Calu3 (cell line): ENCODE measurements at regions not wholly inside any gene's neighbourhood (a gene's known extent, or its start where the extent isn't known, plus 50 kb on each side); places are given as distances from the start of the nearest gene placed in this dataset.

Experiments
- BruUV-seq: library from RNA; stranded (reverse); fragments of 400-500 nt; replicated peaks from 2 replicates; lab custom pipeline; 2021; lab: Mats Ljungman, UMichigan
- CTCF ChIA-PET: fragments of 300-600 bp; sonication (Branson Sonifier 250); formaldehyde crosslinking; loops from one replicate; lab custom pipeline; 2022; ENCODE audit warnings: antibody characterized with exemption; lab: Charles Lee
- DNase-seq: peaks from one replicate; pipeline ENCODE4 v3.0.0; 2022
- H3K27ac Mint-ChIP-seq: one replicate; pipeline ENCODE4 v1.8.0; 2022; ENCODE audit warnings: mixed read lengths; ENCODE audit not compliant: unreplicated experiment
- H3K27me3 Mint-ChIP-seq: one replicate; pipeline ENCODE4 v1.8.0; 2022; ENCODE audit warnings: mixed read lengths; ENCODE audit not compliant: unreplicated experiment
- H3K36me3 Mint-ChIP-seq: one replicate; pipeline ENCODE4 v1.8.0; 2022; ENCODE audit warnings: mild to moderate bottlenecking, moderate library complexity, mixed read lengths; ENCODE audit not compliant: insufficient read depth, unreplicated experiment
- H3K4me1 Mint-ChIP-seq: one replicate; pipeline ENCODE4 v1.8.0; 2022; ENCODE audit warnings: mild to moderate bottlenecking, low read depth, mixed read lengths; ENCODE audit not compliant: unreplicated experiment
- H3K4me3 Mint-ChIP-seq: one replicate; pipeline ENCODE4 v1.8.0; 2022; ENCODE audit warnings: mild to moderate bottlenecking, low read depth, moderate library complexity, mixed read lengths; ENCODE audit not compliant: unreplicated experiment
- H3K9me3 Mint-ChIP-seq: one replicate; pipeline ENCODE4 v1.8.0; 2022; ENCODE audit warnings: low read depth, mixed read lengths; ENCODE audit not compliant: unreplicated experiment
- CTCF ChIP-seq: fragments of 200-600 bp; IDR thresholded peaks from one replicate; pipeline ENCODE4 v1.8.0; 2022; ENCODE audit warnings: antibody characterized with exemption; ENCODE audit not compliant: unreplicated experiment
- intact Hi-C: fragments of 100-400 bp; cut with micrococcal nuclease; formaldehyde crosslinking; loops from one replicate; pipeline ENCODE4 v1.10.0; 2022; ENCODE audit not compliant: unreplicated experiment

GRCh38 chr1:18535391-18536210 lies 54.9 kb downstream of the KLHDC7A start:
- intact Hi-C loops = no loop called here
- H3K27ac Mint-ChIP-seq = no peak overlapping the region
- TF ChIP-seq CTCF = no peak
- H3K36me3 Mint-ChIP-seq = no peaks in the 10 kb centered on the region
- H3K4me3 Mint-ChIP-seq = no peak overlapping the region
- CTCF ChIA-PET = no interaction called here
- no peaks in the 10 kb centered on the region for H3K9me3 Mint-ChIP-seq
- peaks cover 100% of the 10 kb centered on the region for H3K27me3 Mint-ChIP-seq
- H3K4me1 Mint-ChIP-seq = no peaks in the 10 kb centered on the region
- no peak for DNase-seq
- BruUV-seq = no TSS peak

- no peaks in the 10 kb centered on the region for H3K36me3 Mint-ChIP-seq
- TF ChIP-seq CTCF = no peak
- H3K4me3 Mint-ChIP-seq = no peak overlapping the region
- no peak for DNase-seq
- H3K4me1 Mint-ChIP-seq = no peaks in the 10 kb centered on the region
- CTCF ChIA-PET = no interaction called here
- no peaks in the 10 kb centered on the region for H3K9me3 Mint-ChIP-seq
- intact Hi-C loops = no loop called here
- BruUV-seq = no TSS peak
- H3K27ac Mint-ChIP-seq = no peak overlapping the region
- peaks cover 100% of the 10 kb centered on the region for H3K27me3 Mint-ChIP-seq
Observed at GRCh38 chr1:18536356-18536755, 55.6 kb downstream of the KLHDC7A start.

GRCh38 chr1:18536915-18537314 lies 56.2 kb downstream of the KLHDC7A start:
- intact Hi-C loops = no loop called here
- H3K36me3 Mint-ChIP-seq = no peaks in the 10 kb centered on the region
- no peaks in the 10 kb centered on the region for H3K9me3 Mint-ChIP-seq
- H3K4me1 Mint-ChIP-seq = no peaks in the 10 kb centered on the region
- CTCF ChIA-PET = no interaction called here
- H3K27ac Mint-ChIP-seq = no peak overlapping the region
- peaks cover 100% of the 10 kb centered on the region for H3K27me3 Mint-ChIP-seq
- BruUV-seq = no TSS peak
- no peak for TF ChIP-seq CTCF
- no peak overlapping the region for H3K4me3 Mint-ChIP-seq
- no peak for DNase-seq

GRCh38 chr1:18537386-18538306 lies 56.9 kb downstream of the KLHDC7A start:
- CTCF ChIA-PET = interaction anchor here (0.5 kb wide), 1 partner anchor 30 kb away, joined by 3 read pairs; no protein-coding TSS in a partner anchor
- intact Hi-C loops = no loop called here
- H3K27me3 Mint-ChIP-seq = peaks cover 100% of the 10 kb centered on the region
- no TSS peak for BruUV-seq
- H3K4me3 Mint-ChIP-seq = no peak overlapping the region
- H3K36me3 Mint-ChIP-seq = no peaks in the 10 kb centered on the region
- no peak for TF ChIP-seq CTCF
- H3K9me3 Mint-ChIP-seq = no peaks in the 10 kb centered on the region
- H3K27ac Mint-ChIP-seq = no peak overlapping the region
- no peaks in the 10 kb centered on the region for H3K4me1 Mint-ChIP-seq
- DNase-seq = no peak
